MM.1S (cell line): ENCODE measurements at regions not wholly inside any gene's neighbourhood (a gene's known extent, or its start where the extent isn't known, plus 50 kb on each side); places are given as distances from the start of the nearest gene placed in this dataset.

ENCODE experiments used
- CTCF ChIP-seq: fragments of 300-600 bp; sonication (generic); IDR thresholded peaks from 2 replicates; pipeline ENCODE4 v1.5.1; 2016; ENCODE audit warnings: antibody characterized with exemption, low read length, mixed read lengths
- EZH2 ChIP-seq: fragments of 300-600 bp; sonication (generic); optimal IDR thresholded peaks from 2 replicates; pipeline ENCODE3; 2017; ENCODE audit warnings: low read depth, mild to moderate bottlenecking, antibody characterized with exemption, low read length, mixed read lengths
- EZH2phosphoT487 ChIP-seq: fragments of 300-600 bp; sonication (generic); IDR thresholded peaks from 2 replicates; pipeline ENCODE4 v1.6.1; 2018; ENCODE audit warnings: antibody characterized with exemption, low read length

GRCh38 chr12:41905759-41906297, 238.8 kb downstream of the GXYLT1 start:
- TF ChIP-seq CTCF (no peak), EZH2 (no peak), EZH2phosphoT487 (no peak)
